ENCODE measurements at regions not wholly inside any gene's neighbourhood (a gene's known extent, or its start where the extent isn't known, plus 50 kb on each side); places are given as distances from the start of the nearest gene placed in this dataset.

DNA sequence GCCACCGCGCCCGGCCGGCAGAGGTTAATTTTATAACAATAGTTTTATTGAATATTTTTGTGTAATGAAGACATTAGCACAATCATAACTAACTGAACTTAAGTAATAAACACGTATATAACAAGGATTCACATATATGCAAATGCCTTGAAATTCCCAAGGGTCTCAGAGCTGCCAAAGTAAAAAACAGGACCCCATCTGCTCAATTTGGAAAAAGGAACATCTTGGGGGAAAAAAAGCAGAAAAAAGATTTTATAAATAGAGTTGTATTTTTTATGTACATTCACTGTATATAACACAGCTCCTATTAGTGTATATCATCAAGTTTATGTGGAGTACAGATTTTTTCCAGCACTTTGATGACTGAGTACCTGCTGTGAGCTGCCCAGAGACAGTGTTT lies 366.7 kb downstream of the BRINP1 start:
- TF ChIP-seq, protein P1, sequence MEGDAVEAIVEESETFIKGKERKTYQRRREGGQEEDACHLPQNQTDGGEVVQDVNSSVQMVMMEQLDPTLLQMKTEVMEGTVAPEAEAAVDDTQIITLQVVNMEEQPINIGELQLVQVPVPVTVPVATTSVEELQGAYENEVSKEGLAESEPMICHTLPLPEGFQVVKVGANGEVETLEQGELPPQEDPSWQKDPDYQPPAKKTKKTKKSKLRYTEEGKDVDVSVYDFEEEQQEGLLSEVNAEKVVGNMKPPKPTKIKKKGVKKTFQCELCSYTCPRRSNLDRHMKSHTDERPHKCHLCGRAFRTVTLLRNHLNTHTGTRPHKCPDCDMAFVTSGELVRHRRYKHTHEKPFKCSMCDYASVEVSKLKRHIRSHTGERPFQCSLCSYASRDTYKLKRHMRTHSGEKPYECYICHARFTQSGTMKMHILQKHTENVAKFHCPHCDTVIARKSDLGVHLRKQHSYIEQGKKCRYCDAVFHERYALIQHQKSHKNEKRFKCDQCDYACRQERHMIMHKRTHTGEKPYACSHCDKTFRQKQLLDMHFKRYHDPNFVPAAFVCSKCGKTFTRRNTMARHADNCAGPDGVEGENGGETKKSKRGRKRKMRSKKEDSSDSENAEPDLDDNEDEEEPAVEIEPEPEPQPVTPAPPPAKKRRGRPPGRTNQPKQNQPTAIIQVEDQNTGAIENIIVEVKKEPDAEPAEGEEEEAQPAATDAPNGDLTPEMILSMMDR (IDR thresholded peaks at IDR 0.05; ENCODE audit: poor library complexity, severe bottlenecking), result no peak
- TF ChIP-seq SMC3 (conservative IDR thresholded peaks at IDR 0.05; ENCODE audit: poor library complexity), result no peak
- no peak for TF ChIP-seq EP300 (conservative IDR thresholded peaks at IDR 0.05; ENCODE audit: poor library complexity, severe bottlenecking)
- no peak for TF ChIP-seq EZH2 (IDR thresholded peaks at IDR 0.05; ENCODE audit: borderline replicate concordance, insufficient read depth, low read length, poor library complexity, severe bottlenecking)
- no peak for TF ChIP-seq RAD21 (conservative IDR thresholded peaks at IDR 0.05)
- no peak for TF ChIP-seq REST (IDR thresholded peaks at IDR 0.05; ENCODE audit: borderline replicate concordance)
- TF ChIP-seq POLR2AphosphoS5 (IDR thresholded peaks at IDR 0.05), result no peak
- no peak for TF ChIP-seq TAF1 (IDR thresholded peaks at IDR 0.05; ENCODE audit: low read depth)

Data from neural cell (in vitro differentiated cells).